NCI-H774 (cell line): ENCODE measurements at regions not wholly inside any gene's neighbourhood (a gene's known extent, or its start where the extent isn't known, plus 50 kb on each side); places are given as distances from the start of the nearest gene placed in this dataset.
"Not testable (repeated sequence)": the region's sequence is repeated elsewhere in the genome, so short reads cannot be mapped to it uniquely, and the experiment has no call there.

ENCODE experiments used
- DNase-seq: peaks from one replicate; lab custom pipeline; 2025; lab: John Stamatoyannopoulos, UW

GRCh38 chr3:106881186-106881585 lies 496.1 kb upstream of the CCDC54 start:
- DNase-seq, result no peak

- no peak for DNase-seq
These were observed 494.9 kb upstream of the CCDC54 start for GRCh38 chr3:106882297-106882696.

GRCh38 chr3:106906074-106906473 lies 471.2 kb upstream of the CCDC54 start:
- DNase-seq, result no peak

GRCh38 chr3:106908181-106908938 lies 468.9 kb upstream of the CCDC54 start:
- no peak for DNase-seq

- no peak for DNase-seq
These were observed 464.0 kb upstream of the CCDC54 start for GRCh38 chr3:106913111-106913698.

- no peak for DNase-seq
These were observed 463.3 kb upstream of the CCDC54 start for GRCh38 chr3:106913966-106914365.

GRCh38 chr3:106920609-106921008 lies 456.6 kb upstream of the CCDC54 start:
- DNase-seq, result no peak

GRCh38 chr3:106929081-106929480 lies 448.2 kb upstream of the CCDC54 start:
- no peak for DNase-seq

- no peak for DNase-seq
These were observed 447.2 kb upstream of the CCDC54 start for GRCh38 chr3:106930086-106930485.

GRCh38 chr3:106931904-106932303 lies 445.3 kb upstream of the CCDC54 start:
- no peak for DNase-seq

- DNase-seq, result no peak
These were observed 440.9 kb upstream of the CCDC54 start for GRCh38 chr3:106936337-106936736.

GRCh38 chr3:106942051-106942450 lies 435.2 kb upstream of the CCDC54 start:
- no peak for DNase-seq

- no peak for DNase-seq
These were observed 434.2 kb upstream of the CCDC54 start for GRCh38 chr3:106943071-106943470.

- no peak for DNase-seq
These were observed 431.8 kb upstream of the CCDC54 start for GRCh38 chr3:106945435-106945834.

GRCh38 chr3:106946866-106947265 lies 430.4 kb upstream of the CCDC54 start:
- DNase-seq, result no peak

- DNase-seq, result no peak
These were observed 420.2 kb upstream of the CCDC54 start for GRCh38 chr3:106957029-106957428.

GRCh38 chr3:106962993-106963392 lies 414.2 kb upstream of the CCDC54 start:
- no peak for DNase-seq

GRCh38 chr3:106963442-106963841 lies 413.8 kb upstream of the CCDC54 start:
- DNase-seq, result no peak

- no peak for DNase-seq
These were observed 411.9 kb upstream of the CCDC54 start for GRCh38 chr3:106965307-106965706.

GRCh38 chr3:106969596-106969995 lies 407.6 kb upstream of the CCDC54 start:
- no peak for DNase-seq

- DNase-seq, result no peak
These were observed 395.8 kb upstream of the CCDC54 start for GRCh38 chr3:106981392-106981791.

- DNase-seq, result no peak
These were observed 391.5 kb upstream of the CCDC54 start for GRCh38 chr3:106985721-106986120.

- not testable (repeated sequence) for DNase-seq
These were observed 378.2 kb upstream of the CCDC54 start for GRCh38 chr3:106998841-106999682.
